ENCODE measurements at regions not wholly inside any gene's neighbourhood (a gene's known extent, or its start where the extent isn't known, plus 50 kb on each side); places are given as distances from the start of the nearest gene placed in this dataset.

GRCh38 chr11:86193297-86194095, 51.1 kb upstream of the EED start:
- H3K9ac ChIP-seq (ENCODE audit: low read depth, low read length): no peak overlapping the region
- H3K27me3 ChIP-seq (ENCODE audit: control insufficient read depth, insufficient read depth, low read length): peaks cover 12% of the 10 kb centered on the region
- peak overlapping the region; percentile 9 for H3K4me3 ChIP-seq (ENCODE audit: low read depth, low read length)
- peaks cover 3% of the 10 kb centered on the region for H3K4me1 ChIP-seq (ENCODE audit: control insufficient read depth, insufficient read depth, low read length)
- H3K36me3 ChIP-seq (ENCODE audit: control insufficient read depth, insufficient read depth, low read length): no peaks in the 10 kb centered on the region
- no peaks in the 10 kb centered on the region for H3K9me3 ChIP-seq (ENCODE audit: control insufficient read depth, insufficient read depth, low read length)

GRCh38 chr11:86192519-86193257, 51.9 kb upstream of the EED start:
- peaks cover 12% of the 10 kb centered on the region for H3K27me3 ChIP-seq (ENCODE audit: control insufficient read depth, insufficient read depth, low read length)
- no peak overlapping the region for H3K9ac ChIP-seq (ENCODE audit: low read depth, low read length)
- no peaks in the 10 kb centered on the region for H3K36me3 ChIP-seq (ENCODE audit: control insufficient read depth, insufficient read depth, low read length)
- H3K4me1 ChIP-seq (ENCODE audit: control insufficient read depth, insufficient read depth, low read length): peaks cover 3% of the 10 kb centered on the region
- no peaks in the 10 kb centered on the region for H3K9me3 ChIP-seq (ENCODE audit: control insufficient read depth, insufficient read depth, low read length)
- H3K4me3 ChIP-seq (ENCODE audit: low read depth, low read length): no peak overlapping the region

GRCh38 chr11:86191874-86192273, 52.7 kb upstream of the EED start:
- Histone ChIP-seq H3K36me3 (ENCODE audit: control insufficient read depth, insufficient read depth, low read length) (no peaks in the 10 kb centered on the region), H3K9ac (ENCODE audit: low read depth, low read length) (no peak overlapping the region), H3K4me3 (ENCODE audit: low read depth, low read length) (no peak overlapping the region), H3K4me1 (ENCODE audit: control insufficient read depth, insufficient read depth, low read length) (peaks cover 3% of the 10 kb centered on the region), H3K9me3 (ENCODE audit: control insufficient read depth, insufficient read depth, low read length) (no peaks in the 10 kb centered on the region), H3K27me3 (ENCODE audit: control insufficient read depth, insufficient read depth, low read length) (peaks cover 12% of the 10 kb centered on the region)

GRCh38 chr11:86187027-86187426, 57.5 kb upstream of the EED start:
- Histone ChIP-seq H3K36me3 (ENCODE audit: control insufficient read depth, insufficient read depth, low read length) (no peaks in the 10 kb centered on the region), H3K4me3 (ENCODE audit: low read depth, low read length) (no peak overlapping the region), H3K27me3 (ENCODE audit: control insufficient read depth, insufficient read depth, low read length) (no peaks in the 10 kb centered on the region), H3K9ac (ENCODE audit: low read depth, low read length) (no peak overlapping the region), H3K9me3 (ENCODE audit: control insufficient read depth, insufficient read depth, low read length) (no peaks in the 10 kb centered on the region), H3K4me1 (ENCODE audit: control insufficient read depth, insufficient read depth, low read length) (no peaks in the 10 kb centered on the region)

- no peak overlapping the region for H3K9ac ChIP-seq (ENCODE audit: low read depth, low read length)
- H3K4me1 ChIP-seq (ENCODE audit: control insufficient read depth, insufficient read depth, low read length): no peaks in the 10 kb centered on the region
Measured at GRCh38 chr11:86186386-86186785, 58.2 kb upstream of the EED start.

GRCh38 chr11:86185381-86185750, 59.2 kb upstream of the EED start:
- Histone ChIP-seq H3K36me3 (ENCODE audit: control insufficient read depth, insufficient read depth, low read length) (no peaks in the 10 kb centered on the region), H3K9me3 (ENCODE audit: control insufficient read depth, insufficient read depth, low read length) (no peaks in the 10 kb centered on the region), H3K9ac (ENCODE audit: low read depth, low read length) (no peak overlapping the region), H3K27me3 (ENCODE audit: control insufficient read depth, insufficient read depth, low read length) (no peaks in the 10 kb centered on the region), H3K4me3 (ENCODE audit: low read depth, low read length) (no peak overlapping the region), H3K4me1 (ENCODE audit: control insufficient read depth, insufficient read depth, low read length) (no peaks in the 10 kb centered on the region)

More at GRCh38 chr11:86186386-86186785, 58.2 kb upstream of the EED start:
- Histone ChIP-seq H3K27me3 (ENCODE audit: control insufficient read depth, insufficient read depth, low read length) (no peaks in the 10 kb centered on the region), H3K36me3 (ENCODE audit: control insufficient read depth, insufficient read depth, low read length) (no peaks in the 10 kb centered on the region), H3K9me3 (ENCODE audit: control insufficient read depth, insufficient read depth, low read length) (no peaks in the 10 kb centered on the region), H3K4me3 (ENCODE audit: low read depth, low read length) (no peak overlapping the region)

- Histone ChIP-seq H3K36me3 (ENCODE audit: control insufficient read depth, insufficient read depth, low read length) (no peaks in the 10 kb centered on the region), H3K4me1 (ENCODE audit: control insufficient read depth, insufficient read depth, low read length) (no peaks in the 10 kb centered on the region), H3K9ac (ENCODE audit: low read depth, low read length) (no peak overlapping the region), H3K9me3 (ENCODE audit: control insufficient read depth, insufficient read depth, low read length) (no peaks in the 10 kb centered on the region), H3K4me3 (ENCODE audit: low read depth, low read length) (no peak overlapping the region), H3K27me3 (ENCODE audit: control insufficient read depth, insufficient read depth, low read length) (no peaks in the 10 kb centered on the region)
Measured at GRCh38 chr11:86184728-86185380, 59.7 kb upstream of the EED start.

- Histone ChIP-seq H3K9me3 (ENCODE audit: control insufficient read depth, insufficient read depth, low read length) (no peaks in the 10 kb centered on the region), H3K4me1 (ENCODE audit: control insufficient read depth, insufficient read depth, low read length) (no peaks in the 10 kb centered on the region), H3K36me3 (ENCODE audit: control insufficient read depth, insufficient read depth, low read length) (no peaks in the 10 kb centered on the region), H3K9ac (ENCODE audit: low read depth, low read length) (no peak overlapping the region), H3K27me3 (ENCODE audit: control insufficient read depth, insufficient read depth, low read length) (no peaks in the 10 kb centered on the region), H3K4me3 (ENCODE audit: low read depth, low read length) (no peak overlapping the region)
Measured at GRCh38 chr11:86183694-86184093, 60.9 kb upstream of the EED start.

- H3K9ac ChIP-seq (ENCODE audit: low read depth, low read length): no peak overlapping the region
- H3K27me3 ChIP-seq (ENCODE audit: control insufficient read depth, insufficient read depth, low read length): no peaks in the 10 kb centered on the region
- H3K4me1 ChIP-seq (ENCODE audit: control insufficient read depth, insufficient read depth, low read length): no peaks in the 10 kb centered on the region
- H3K4me3 ChIP-seq (ENCODE audit: low read depth, low read length): no peak overlapping the region
- no peaks in the 10 kb centered on the region for H3K9me3 ChIP-seq (ENCODE audit: control insufficient read depth, insufficient read depth, low read length)
- H3K36me3 ChIP-seq (ENCODE audit: control insufficient read depth, insufficient read depth, low read length): no peaks in the 10 kb centered on the region
Measured at GRCh38 chr11:86182976-86183584, 61.5 kb upstream of the EED start.

- Histone ChIP-seq H3K9me3 (ENCODE audit: control insufficient read depth, insufficient read depth, low read length) (no peaks in the 10 kb centered on the region), H3K27me3 (ENCODE audit: control insufficient read depth, insufficient read depth, low read length) (no peaks in the 10 kb centered on the region), H3K9ac (ENCODE audit: low read depth, low read length) (no peak overlapping the region), H3K4me1 (ENCODE audit: control insufficient read depth, insufficient read depth, low read length) (no peaks in the 10 kb centered on the region), H3K4me3 (ENCODE audit: low read depth, low read length) (no peak overlapping the region), H3K36me3 (ENCODE audit: control insufficient read depth, insufficient read depth, low read length) (no peaks in the 10 kb centered on the region)
Measured at GRCh38 chr11:86181379-86181778, 63.2 kb upstream of the EED start.

GRCh38 chr11:86180851-86181250, 63.7 kb upstream of the EED start:
- Histone ChIP-seq H3K36me3 (ENCODE audit: control insufficient read depth, insufficient read depth, low read length) (no peaks in the 10 kb centered on the region), H3K4me1 (ENCODE audit: control insufficient read depth, insufficient read depth, low read length) (no peaks in the 10 kb centered on the region)

More at GRCh38 chr11:86180851-86181250, 63.7 kb upstream of the EED start:
- H3K27me3 ChIP-seq (ENCODE audit: control insufficient read depth, insufficient read depth, low read length): no peaks in the 10 kb centered on the region
- no peak overlapping the region for H3K9ac ChIP-seq (ENCODE audit: low read depth, low read length)
- H3K4me3 ChIP-seq (ENCODE audit: low read depth, low read length): no peak overlapping the region
- H3K9me3 ChIP-seq (ENCODE audit: control insufficient read depth, insufficient read depth, low read length): no peaks in the 10 kb centered on the region
